ENCODE measurements at regions not wholly inside any gene's neighbourhood (a gene's known extent, or its start where the extent isn't known, plus 50 kb on each side); places are given as distances from the start of the nearest gene placed in this dataset.

DNA sequence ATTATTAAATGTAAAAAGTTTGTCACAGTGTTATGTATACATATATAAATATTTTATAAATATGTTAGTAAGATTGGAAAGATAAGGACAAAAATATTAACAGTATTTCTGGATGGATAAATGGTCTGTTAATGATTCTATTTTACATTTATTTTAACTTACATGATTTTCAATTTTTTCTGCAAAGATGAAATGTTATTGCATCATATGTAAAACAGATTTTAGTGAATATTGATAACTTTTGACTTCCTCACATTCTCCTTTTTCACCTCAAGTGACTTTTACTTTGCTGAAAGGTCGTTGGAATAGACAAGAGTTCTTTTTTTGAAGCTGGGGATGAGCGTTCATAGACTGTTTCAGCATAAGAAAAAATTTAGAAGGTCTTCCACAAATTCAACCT lies 1554.7 kb upstream of the TENM4 start:
- no peak for DNase-seq (ENCODE audit: low read depth, low spot score)
- no peak overlapping the region for H3K4me3 ChIP-seq (ENCODE audit: low read depth, low read length)
- no peak for TF ChIP-seq CTCF (IDR thresholded peaks at IDR 0.05; ENCODE audit: low read depth, low read length)
- in situ Hi-C loops (cut with HindIII; ENCODE audit: low sequenced_read_pairs) = no loop called here

DNA sequence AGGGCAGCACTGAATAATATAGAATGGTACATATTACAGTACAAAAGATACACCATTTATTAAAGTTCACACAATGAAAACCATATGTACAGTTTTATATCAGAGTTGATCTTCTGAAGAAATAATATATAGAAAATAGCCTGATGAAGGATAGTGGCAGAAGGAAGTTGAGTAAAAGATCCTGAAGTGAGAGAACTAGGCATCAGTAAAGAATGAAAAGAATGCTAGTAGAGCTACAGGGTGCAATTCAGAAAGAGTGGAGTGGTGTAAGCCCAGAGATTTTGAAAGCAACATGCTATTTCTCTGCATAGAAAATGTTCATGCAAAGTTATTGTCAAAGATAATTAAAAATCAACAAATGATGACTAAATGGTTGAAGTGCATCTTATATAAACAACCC lies 1552.7 kb upstream of the TENM4 start:
- TF ChIP-seq CTCF (IDR thresholded peaks at IDR 0.05; ENCODE audit: low read depth, low read length) = no peak
- DNase-seq (ENCODE audit: low read depth, low spot score) = peak; percentile 22
- in situ Hi-C loops (cut with HindIII; ENCODE audit: low sequenced_read_pairs) = no loop called here
- H3K4me3 ChIP-seq (ENCODE audit: low read depth, low read length) = no peak overlapping the region

DNA sequence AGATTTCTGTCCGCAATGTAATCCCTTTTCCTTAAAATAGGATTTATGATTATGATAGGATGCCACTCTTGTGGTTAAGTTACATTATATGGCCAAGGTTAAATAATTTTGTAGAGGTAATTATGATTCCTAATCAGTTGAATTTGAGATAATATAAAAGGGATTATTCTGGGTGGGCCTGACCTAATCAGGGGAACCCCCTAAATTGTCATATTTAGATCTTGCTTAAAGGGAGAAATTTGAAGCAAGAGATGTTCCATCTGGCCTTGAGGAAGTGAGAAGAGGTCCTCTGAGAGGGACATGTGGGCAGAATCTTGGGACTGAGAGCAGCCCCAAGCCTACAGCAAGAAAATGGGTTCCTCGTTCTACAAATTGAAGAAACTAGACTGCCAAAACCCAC lies 1550.1 kb upstream of the TENM4 start:
- in situ Hi-C loops (cut with HindIII; ENCODE audit: low sequenced_read_pairs) = no loop called here
- no peak for TF ChIP-seq CTCF (IDR thresholded peaks at IDR 0.05; ENCODE audit: low read depth, low read length)
- no peak for DNase-seq (ENCODE audit: low read depth, low spot score)
- no peak overlapping the region for H3K4me3 ChIP-seq (ENCODE audit: low read depth, low read length)

- no peak for TF ChIP-seq CTCF (IDR thresholded peaks at IDR 0.05; ENCODE audit: low read depth, low read length)
- in situ Hi-C loops (cut with HindIII; ENCODE audit: low sequenced_read_pairs) = no loop called here
- DNase-seq (ENCODE audit: low read depth, low spot score) = no peak
- no peak overlapping the region for H3K4me3 ChIP-seq (ENCODE audit: low read depth, low read length)
Observed at GRCh38 chr11:80987171-80987570, 1546.3 kb upstream of the TENM4 start.

- H3K4me3 ChIP-seq (ENCODE audit: low read depth, low read length) = no peak overlapping the region
- DNase-seq (ENCODE audit: low read depth, low spot score) = no peak
- no peak for TF ChIP-seq CTCF (IDR thresholded peaks at IDR 0.05; ENCODE audit: low read depth, low read length)
- in situ Hi-C loops (cut with HindIII; ENCODE audit: low sequenced_read_pairs) = no loop called here
Observed at GRCh38 chr11:80986421-80987074, 1545.7 kb upstream of the TENM4 start.

DNA sequence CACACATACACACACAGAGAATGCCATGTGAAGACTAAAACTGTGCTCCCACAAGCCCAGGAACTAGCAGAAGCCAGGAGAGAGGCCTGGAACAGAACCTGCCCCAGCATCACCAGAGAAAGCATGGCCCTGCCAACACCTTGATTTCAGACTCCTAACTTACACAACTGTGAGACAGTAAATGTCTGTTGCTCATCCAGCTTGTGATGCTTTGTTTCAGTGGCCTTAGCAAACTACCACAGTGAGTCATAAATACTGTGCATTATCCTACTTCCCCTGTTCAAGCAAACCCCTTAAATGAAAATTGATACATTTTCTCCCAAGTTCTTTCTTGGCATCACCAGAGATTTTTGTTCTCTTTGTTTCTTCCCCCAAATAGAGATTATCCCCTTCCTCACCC lies 1539.4 kb upstream of the TENM4 start:
- TF ChIP-seq CTCF (IDR thresholded peaks at IDR 0.05; ENCODE audit: low read depth, low read length) = no peak
- peak; percentile 42 for DNase-seq (ENCODE audit: low read depth, low spot score)
- in situ Hi-C loops (cut with HindIII; ENCODE audit: low sequenced_read_pairs) = no loop called here
- no peak overlapping the region for H3K4me3 ChIP-seq (ENCODE audit: low read depth, low read length)

DNA sequence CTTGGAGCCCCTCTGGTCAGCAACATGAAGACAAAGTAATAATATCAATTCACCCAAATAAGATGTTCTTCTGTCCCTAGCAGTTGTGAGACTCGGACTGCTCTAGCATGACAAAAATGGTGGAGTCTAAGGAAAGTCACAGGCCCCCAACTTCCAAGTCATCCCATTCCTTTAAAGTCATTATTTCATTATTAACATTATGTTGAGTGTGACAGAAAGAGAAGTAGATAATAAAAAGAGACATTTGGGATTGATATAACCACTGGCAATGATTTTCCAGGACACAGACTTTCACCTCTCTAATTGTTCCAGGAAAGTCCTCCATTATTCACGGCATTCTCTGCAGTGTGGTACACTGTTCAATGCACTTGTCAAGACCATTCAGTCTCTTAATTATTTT lies 1533.0 kb upstream of the TENM4 start:
- no peak for DNase-seq (ENCODE audit: low read depth, low spot score)
- H3K4me3 ChIP-seq (ENCODE audit: low read depth, low read length) = no peak overlapping the region
- no peak for TF ChIP-seq CTCF (IDR thresholded peaks at IDR 0.05; ENCODE audit: low read depth, low read length)
- in situ Hi-C loops (cut with HindIII; ENCODE audit: low sequenced_read_pairs) = no loop called here
